GM18498 (cell line): ENCODE measurements at regions not wholly inside any gene's neighbourhood (a gene's known extent, or its start where the extent isn't known, plus 50 kb on each side); places are given as distances from the start of the nearest gene placed in this dataset.

ENCODE experiments used
- ATAC-seq: cut with Tn5 transposase; IDR thresholded peaks from one replicate; pipeline ENCODE4 v1.9.1; 2021; ENCODE audit warnings: mild to moderate bottlenecking, moderate library complexity; ENCODE audit not compliant: unreplicated experiment

GRCh38 chr9:1832960-1833359 lies 182.2 kb upstream of the SMARCA2 start:
- no peak for ATAC-seq

GRCh38 chr9:1837453-1838084 lies 177.6 kb upstream of the SMARCA2 start:
- ATAC-seq: peak; percentile 83

- no peak for ATAC-seq
Measured at GRCh38 chr9:1839909-1840308, 175.2 kb upstream of the SMARCA2 start.

GRCh38 chr9:1845425-1845824 lies 169.7 kb upstream of the SMARCA2 start:
- no peak for ATAC-seq

- ATAC-seq: no peak
Measured at GRCh38 chr9:1855726-1856125, 159.4 kb upstream of the SMARCA2 start.

GRCh38 chr9:1857808-1858207 lies 157.3 kb upstream of the SMARCA2 start:
- no peak for ATAC-seq

GRCh38 chr9:1869843-1870242 lies 145.3 kb upstream of the SMARCA2 start:
- ATAC-seq: peak; percentile 92

GRCh38 chr9:1870915-1871314 lies 144.2 kb upstream of the SMARCA2 start:
- no peak for ATAC-seq

GRCh38 chr9:1871626-1872419 lies 143.3 kb upstream of the SMARCA2 start:
- no peak for ATAC-seq

- no peak for ATAC-seq
Measured at GRCh38 chr9:1875251-1875851, 139.8 kb upstream of the SMARCA2 start.

- ATAC-seq: peak; percentile 70
Measured at GRCh38 chr9:1875921-1876448, 139.2 kb upstream of the SMARCA2 start.

- ATAC-seq: no peak
Measured at GRCh38 chr9:1876891-1877496, 138.2 kb upstream of the SMARCA2 start.

GRCh38 chr9:1877951-1878350 lies 137.2 kb upstream of the SMARCA2 start:
- no peak for ATAC-seq

- no peak for ATAC-seq
Measured at GRCh38 chr9:1878811-1879210, 136.3 kb upstream of the SMARCA2 start.

GRCh38 chr9:1879501-1879900 lies 135.6 kb upstream of the SMARCA2 start:
- peak; percentile 31 for ATAC-seq

GRCh38 chr9:1880038-1880565 lies 135.0 kb upstream of the SMARCA2 start:
- no peak for ATAC-seq

- ATAC-seq: no peak
Measured at GRCh38 chr9:1881708-1882295, 133.3 kb upstream of the SMARCA2 start.

- ATAC-seq: no peak
Measured at GRCh38 chr9:1882711-1883403, 132.3 kb upstream of the SMARCA2 start.

- no peak for ATAC-seq
Measured at GRCh38 chr9:1890201-1890600, 124.9 kb upstream of the SMARCA2 start.

- ATAC-seq: no peak
Measured at GRCh38 chr9:1890816-1891215, 124.3 kb upstream of the SMARCA2 start.
